NCI-H2029 (cell line): ENCODE measurements at regions not wholly inside any gene's neighbourhood (a gene's known extent, or its start where the extent isn't known, plus 50 kb on each side); places are given as distances from the start of the nearest gene placed in this dataset.
"Not testable (repeated sequence)": the region's sequence is repeated elsewhere in the genome, so short reads cannot be mapped to it uniquely, and the experiment has no call there.

Experiments
- DNase-seq: peaks from one replicate; lab custom pipeline; 2025; lab: John Stamatoyannopoulos, UW

GRCh38 chr2:7094231-7094741 lies 177.1 kb downstream of the RNF144A start:
- no peak for DNase-seq

GRCh38 chr2:7096726-7097352 lies 179.6 kb downstream of the RNF144A start:
- no peak for DNase-seq

GRCh38 chr2:7097353-7097895 lies 180.2 kb downstream of the RNF144A start:
- DNase-seq = peak; percentile 38

- no peak for DNase-seq
Measured at GRCh38 chr2:7098816-7099215, 181.6 kb downstream of the RNF144A start.

- DNase-seq = not testable (repeated sequence)
Measured at GRCh38 chr2:7099687-7100086, 182.5 kb downstream of the RNF144A start.

- DNase-seq = peak; percentile 6
Measured at GRCh38 chr2:7102826-7103225, 185.6 kb downstream of the RNF144A start.

GRCh38 chr2:7108792-7109532 lies 191.8 kb downstream of the RNF144A start:
- no peak for DNase-seq

- no peak for DNase-seq
Measured at GRCh38 chr2:7109533-7109885, 192.3 kb downstream of the RNF144A start.

GRCh38 chr2:7111626-7112025 lies 194.4 kb downstream of the RNF144A start:
- no peak for DNase-seq

GRCh38 chr2:7115364-7115763 lies 198.2 kb downstream of the RNF144A start:
- no peak for DNase-seq

GRCh38 chr2:7115906-7116305 lies 198.7 kb downstream of the RNF144A start:
- DNase-seq = no peak

- DNase-seq = no peak
Measured at GRCh38 chr2:7116511-7116910, 199.3 kb downstream of the RNF144A start.

GRCh38 chr2:7117076-7117475 lies 199.9 kb downstream of the RNF144A start:
- no peak for DNase-seq

GRCh38 chr2:7118606-7119131 lies 201.5 kb downstream of the RNF144A start:
- DNase-seq = no peak

- no peak for DNase-seq
Measured at GRCh38 chr2:7119132-7119835, 202.1 kb downstream of the RNF144A start.

- DNase-seq = no peak
Measured at GRCh38 chr2:7121851-7122250, 204.6 kb downstream of the RNF144A start.

GRCh38 chr2:7127156-7127555 lies 209.9 kb downstream of the RNF144A start:
- no peak for DNase-seq

GRCh38 chr2:7127687-7128086 lies 210.5 kb downstream of the RNF144A start:
- DNase-seq = no peak

- DNase-seq = no peak
Measured at GRCh38 chr2:7131261-7131660, 214.0 kb downstream of the RNF144A start.

GRCh38 chr2:7132753-7133152 lies 215.5 kb downstream of the RNF144A start:
- no peak for DNase-seq

- no peak for DNase-seq
Measured at GRCh38 chr2:7133521-7133920, 216.3 kb downstream of the RNF144A start.

- no peak for DNase-seq
Measured at GRCh38 chr2:7140306-7140705, 223.1 kb downstream of the RNF144A start.
